HUDEP-2 (cell line): ENCODE measurements at regions not wholly inside any gene's neighbourhood (a gene's known extent, or its start where the extent isn't known, plus 50 kb on each side); places are given as distances from the start of the nearest gene placed in this dataset.

ENCODE experiments used
- DNase-seq, 76 experiments: peaks; one replicate each; lab custom pipeline; 2025; ENCODE audit not compliant: unreplicated experiment in 76 of 76; lab: John Stamatoyannopoulos, UW

GRCh38 chr3:104819333-104819732, 547.4 kb upstream of the ALCAM start:
- DNase-seq, result no peak

- DNase-seq, result no peak
These were observed 545.8 kb upstream of the ALCAM start for GRCh38 chr3:104820959-104821358.

GRCh38 chr3:104825116-104825515, 541.6 kb upstream of the ALCAM start:
- DNase-seq, result no peak

GRCh38 chr3:104831071-104831470, 535.6 kb upstream of the ALCAM start:
- no peak for DNase-seq

GRCh38 chr3:104832530-104832929, 534.2 kb upstream of the ALCAM start:
- no peak for DNase-seq

GRCh38 chr3:104835376-104835775, 531.3 kb upstream of the ALCAM start:
- no peak for DNase-seq

GRCh38 chr3:104846270-104846669, 520.4 kb upstream of the ALCAM start:
- no peak for DNase-seq

- no peak for DNase-seq
These were observed 517.6 kb upstream of the ALCAM start for GRCh38 chr3:104849070-104849469.

GRCh38 chr3:104854468-104854867, 512.2 kb upstream of the ALCAM start:
- DNase-seq, result no peak

- DNase-seq, result no peak
These were observed 511.0 kb upstream of the ALCAM start for GRCh38 chr3:104855702-104856101.

GRCh38 chr3:104856741-104857140, 510.0 kb upstream of the ALCAM start:
- no peak for DNase-seq

- no peak for DNase-seq
These were observed 498.4 kb upstream of the ALCAM start for GRCh38 chr3:104868291-104868690.

- DNase-seq, result no peak
These were observed 496.4 kb upstream of the ALCAM start for GRCh38 chr3:104870276-104870675.

- no peak for DNase-seq
These were observed 493.4 kb upstream of the ALCAM start for GRCh38 chr3:104873331-104873730.

- no peak for DNase-seq
These were observed 488.3 kb upstream of the ALCAM start for GRCh38 chr3:104878395-104878794.

- DNase-seq, result no peak
These were observed 486.8 kb upstream of the ALCAM start for GRCh38 chr3:104879919-104880318.

GRCh38 chr3:104885214-104885814, 481.4 kb upstream of the ALCAM start:
- no peak for DNase-seq

GRCh38 chr3:104886220-104886995, 480.3 kb upstream of the ALCAM start:
- no peak for DNase-seq

- no peak for DNase-seq
These were observed 479.6 kb upstream of the ALCAM start for GRCh38 chr3:104887069-104887468.

GRCh38 chr3:104887619-104888018, 479.1 kb upstream of the ALCAM start:
- DNase-seq, result no peak

GRCh38 chr3:104892044-104892443, 474.7 kb upstream of the ALCAM start:
- no peak for DNase-seq

- no peak for DNase-seq
These were observed 470.1 kb upstream of the ALCAM start for GRCh38 chr3:104896624-104897023.
